ENCODE measurements at regions not wholly inside any gene's neighbourhood (a gene's known extent, or its start where the extent isn't known, plus 50 kb on each side); places are given as distances from the start of the nearest gene placed in this dataset.

DNA sequence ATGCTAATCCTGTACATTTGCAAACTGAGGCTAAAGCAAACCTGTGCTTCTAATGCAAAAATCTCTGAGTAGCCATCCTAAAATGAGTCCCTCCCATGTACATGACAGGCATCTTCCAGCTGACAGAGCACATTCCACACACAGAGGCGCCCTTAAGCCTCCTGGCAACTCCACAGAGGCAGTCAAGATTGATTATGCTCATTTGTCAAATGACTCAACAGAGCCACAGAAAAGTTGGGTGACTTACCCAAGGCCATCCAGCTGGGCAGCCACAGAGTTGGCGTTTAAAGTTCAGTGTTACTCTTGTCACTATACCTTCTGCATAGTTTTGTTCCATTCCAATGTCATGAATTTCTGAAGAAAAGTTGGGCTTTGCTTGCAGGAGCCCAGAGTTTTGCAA is 394.6 kb upstream of the FGF13 start:
- H3K4me3 Mint-ChIP-seq (ENCODE audit: unreplicated experiment), result no peak overlapping the region
- no peaks in the 10 kb centered on the region for H3K27me3 Mint-ChIP-seq (ENCODE audit: unreplicated experiment)
- DNase-seq (ENCODE audit: low spot score), result no peak
- no peak for TF ChIP-seq CTCF (IDR thresholded peaks at IDR 0.05; ENCODE audit: unreplicated experiment)
- no peak overlapping the region for H3K27ac Mint-ChIP-seq (ENCODE audit: unreplicated experiment)
- peaks cover 4% of the 10 kb centered on the region for H3K36me3 Mint-ChIP-seq (ENCODE audit: low read depth, unreplicated experiment)
- H3K9me3 Mint-ChIP-seq (ENCODE audit: unreplicated experiment), result no peaks in the 10 kb centered on the region
- H3K4me1 Mint-ChIP-seq (ENCODE audit: unreplicated experiment), result peaks cover 9% of the 10 kb centered on the region

DNA sequence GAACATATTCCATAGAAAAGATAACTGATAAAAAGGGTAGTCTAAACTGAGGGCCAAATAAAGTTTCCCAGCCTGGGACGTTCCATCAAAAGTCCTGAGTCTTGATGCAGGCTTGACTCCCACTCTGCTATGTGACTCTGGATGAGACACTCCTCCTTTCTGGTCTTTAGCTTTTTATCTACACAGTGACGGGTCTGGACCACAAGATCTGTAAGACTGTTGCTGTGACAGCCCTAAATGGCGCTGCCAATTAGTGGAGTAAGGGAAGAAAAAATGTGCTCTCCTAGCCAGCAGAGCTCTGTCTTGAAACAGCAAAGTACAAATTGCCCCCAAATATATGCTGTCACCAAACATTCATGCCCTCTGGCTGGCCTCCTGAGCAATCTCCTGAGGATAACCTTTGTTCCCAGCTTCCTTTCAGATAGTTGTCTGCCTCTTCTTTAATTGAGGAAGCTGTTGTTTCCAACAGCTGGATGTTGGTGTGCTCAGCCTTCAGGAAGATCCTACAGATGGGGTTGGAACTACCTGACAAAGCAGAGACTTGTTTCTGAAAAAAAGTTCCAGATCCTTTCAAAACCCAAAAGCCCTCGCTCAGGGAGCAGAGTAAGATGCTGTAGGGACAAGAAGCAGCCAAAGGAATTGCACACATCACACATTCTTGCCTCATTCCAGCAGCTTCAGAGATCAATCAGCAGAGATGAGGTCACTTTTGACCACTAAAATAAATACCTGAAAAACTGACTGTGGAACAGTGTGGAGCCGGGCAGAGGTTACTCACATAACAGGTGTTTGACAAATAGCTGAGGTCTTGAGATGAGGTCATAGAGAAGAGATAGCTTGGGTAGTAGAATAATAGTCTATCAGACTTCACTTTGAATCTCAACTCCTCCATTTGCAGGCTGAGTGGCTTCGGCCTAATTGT is 383.4 kb upstream of the FGF13 start:
- no peaks in the 10 kb centered on the region for H3K9me3 Mint-ChIP-seq (ENCODE audit: unreplicated experiment)
- no peaks in the 10 kb centered on the region for H3K27me3 Mint-ChIP-seq (ENCODE audit: unreplicated experiment)
- no peaks in the 10 kb centered on the region for H3K36me3 Mint-ChIP-seq (ENCODE audit: low read depth, unreplicated experiment)
- no peak overlapping the region for H3K27ac Mint-ChIP-seq (ENCODE audit: unreplicated experiment)
- no peak for DNase-seq (ENCODE audit: low spot score)
- H3K4me3 Mint-ChIP-seq (ENCODE audit: unreplicated experiment), result no peak overlapping the region
- no peak for TF ChIP-seq CTCF (IDR thresholded peaks at IDR 0.05; ENCODE audit: unreplicated experiment)
- H3K4me1 Mint-ChIP-seq (ENCODE audit: unreplicated experiment), result peaks cover 11% of the 10 kb centered on the region

GRCh38 chrX:139093201-139093600 is 381.7 kb upstream of the FGF13 start:
- no peaks in the 10 kb centered on the region for H3K27me3 Mint-ChIP-seq (ENCODE audit: unreplicated experiment)

DNA sequence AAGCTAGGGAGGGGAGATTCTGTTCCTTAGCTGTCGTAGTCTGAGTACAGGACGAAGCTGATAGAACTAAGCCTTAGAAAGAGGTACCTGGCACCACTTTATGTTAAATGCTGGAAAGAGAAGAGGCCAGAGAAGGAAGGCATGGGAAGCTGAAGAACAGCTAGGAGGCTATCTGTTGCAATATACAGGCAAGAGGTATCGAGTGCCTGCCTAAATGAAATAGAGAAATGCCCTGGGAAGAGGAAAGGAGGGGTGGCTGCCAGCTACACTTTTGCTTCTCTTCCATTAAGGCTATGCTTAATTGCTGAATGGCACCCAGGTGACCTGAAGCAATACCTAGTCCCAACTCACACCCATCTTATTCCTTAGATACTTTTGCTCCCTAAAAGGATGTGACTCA is 380.4 kb upstream of the FGF13 start:
- Mint-ChIP-seq H3K4me1 (ENCODE audit: unreplicated experiment) (peaks cover 11% of the 10 kb centered on the region), H3K27ac (ENCODE audit: unreplicated experiment) (no peak overlapping the region), H3K36me3 (ENCODE audit: low read depth, unreplicated experiment) (no peaks in the 10 kb centered on the region), H3K4me3 (ENCODE audit: unreplicated experiment) (no peak overlapping the region), H3K9me3 (ENCODE audit: unreplicated experiment) (no peaks in the 10 kb centered on the region), H3K27me3 (ENCODE audit: unreplicated experiment) (no peaks in the 10 kb centered on the region)
- DNase-seq (ENCODE audit: low spot score), result no peak
- TF ChIP-seq CTCF (IDR thresholded peaks at IDR 0.05; ENCODE audit: unreplicated experiment), result no peak

More at GRCh38 chrX:139093201-139093600, 381.7 kb upstream of the FGF13 start:
- DNase-seq (ENCODE audit: low spot score), result no peak
- no peak overlapping the region for H3K4me3 Mint-ChIP-seq (ENCODE audit: unreplicated experiment)
- no peak overlapping the region for H3K27ac Mint-ChIP-seq (ENCODE audit: unreplicated experiment)
- no peaks in the 10 kb centered on the region for H3K9me3 Mint-ChIP-seq (ENCODE audit: unreplicated experiment)
- no peak for TF ChIP-seq CTCF (IDR thresholded peaks at IDR 0.05; ENCODE audit: unreplicated experiment)
- H3K36me3 Mint-ChIP-seq (ENCODE audit: low read depth, unreplicated experiment), result no peaks in the 10 kb centered on the region
- peaks cover 11% of the 10 kb centered on the region for H3K4me1 Mint-ChIP-seq (ENCODE audit: unreplicated experiment)

DNA sequence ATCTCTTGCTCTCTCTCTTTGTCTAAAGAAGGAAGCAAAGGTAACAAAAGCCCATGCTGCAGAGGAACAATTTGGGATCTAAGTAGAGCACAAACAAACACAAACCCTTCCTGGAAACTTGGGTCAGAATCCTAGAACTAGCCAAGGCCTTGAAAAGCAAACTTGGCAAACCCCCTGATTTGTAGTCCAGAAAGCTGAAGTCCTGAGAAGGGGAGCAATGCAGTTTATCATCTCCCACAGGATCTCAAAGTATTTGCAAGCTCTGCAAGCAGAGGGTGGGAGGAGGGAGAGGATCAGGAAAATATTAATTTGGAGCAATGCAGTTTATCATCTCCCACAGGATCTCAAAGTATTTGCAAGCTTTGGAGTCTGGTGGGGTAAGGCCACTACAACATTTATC is 379.5 kb upstream of the FGF13 start:
- no peaks in the 10 kb centered on the region for H3K9me3 Mint-ChIP-seq (ENCODE audit: unreplicated experiment)
- no peak for DNase-seq (ENCODE audit: low spot score)

More for the DNA sequence above, 379.5 kb upstream of the FGF13 start:
- H3K4me1 Mint-ChIP-seq (ENCODE audit: unreplicated experiment), result peaks cover 11% of the 10 kb centered on the region
- no peaks in the 10 kb centered on the region for H3K36me3 Mint-ChIP-seq (ENCODE audit: low read depth, unreplicated experiment)
- no peak overlapping the region for H3K4me3 Mint-ChIP-seq (ENCODE audit: unreplicated experiment)
- no peak overlapping the region for H3K27ac Mint-ChIP-seq (ENCODE audit: unreplicated experiment)
- H3K27me3 Mint-ChIP-seq (ENCODE audit: unreplicated experiment), result no peaks in the 10 kb centered on the region
- TF ChIP-seq CTCF (IDR thresholded peaks at IDR 0.05; ENCODE audit: unreplicated experiment), result no peak
